ENCODE measurements at regions not wholly inside any gene's neighbourhood (a gene's known extent, or its start where the extent isn't known, plus 50 kb on each side); places are given as distances from the start of the nearest gene placed in this dataset.

DNA sequence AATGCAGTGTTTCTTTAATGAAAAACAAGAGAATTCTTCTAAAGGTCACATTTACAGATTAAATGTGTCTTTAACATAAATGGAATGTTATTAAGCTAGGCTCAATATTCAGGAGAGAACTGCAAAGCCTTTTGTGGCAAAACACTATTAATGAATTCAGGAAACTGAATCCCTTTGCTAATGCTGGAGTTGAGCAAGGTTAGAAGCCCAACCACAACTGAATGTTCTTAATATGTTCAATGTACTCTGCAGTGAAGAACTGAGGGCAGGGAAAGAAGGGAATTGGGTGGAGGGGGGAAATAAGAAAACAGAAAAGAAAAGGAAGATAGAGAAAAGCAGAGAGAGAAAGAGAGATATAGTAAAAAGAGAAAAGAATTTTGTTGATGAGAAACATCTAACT, 276.7 kb upstream of the TMEM161B start:
- Mint-ChIP-seq H3K9me3 (no peaks in the 10 kb centered on the region), H3K36me3 (ENCODE audit: low read depth) (no peaks in the 10 kb centered on the region), H3K27ac (no peak overlapping the region), H3K4me3 (no peak overlapping the region), H3K4me1 (no peaks in the 10 kb centered on the region), H3K27me3 (no peaks in the 10 kb centered on the region)
- no peak for DNase-seq
- intact Hi-C loops (cut with micrococcal nuclease), result no loop called here

DNA sequence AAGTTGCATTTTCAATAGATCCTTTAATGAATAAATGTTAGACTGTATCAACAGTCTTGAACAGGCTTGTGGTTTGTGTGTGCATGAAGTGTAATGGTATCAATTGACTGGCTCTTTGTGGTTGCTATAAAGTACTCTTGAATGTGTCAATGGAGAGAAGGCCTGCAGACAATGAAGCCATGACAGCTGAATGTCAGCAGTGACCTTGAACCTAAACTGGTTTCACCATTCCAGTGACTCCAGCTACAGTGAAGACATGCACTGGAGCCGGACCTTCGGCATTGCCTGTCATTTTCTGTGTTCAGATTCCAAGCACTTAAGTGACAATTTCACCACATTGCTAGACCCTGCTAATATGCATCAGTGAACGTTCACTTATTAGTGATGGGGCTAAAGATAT, 276.0 kb upstream of the TMEM161B start:
- H3K27ac Mint-ChIP-seq, result no peak overlapping the region
- no peaks in the 10 kb centered on the region for H3K9me3 Mint-ChIP-seq
- H3K27me3 Mint-ChIP-seq, result peaks cover 2% of the 10 kb centered on the region
- intact Hi-C loops (cut with micrococcal nuclease), result no loop called here
- no peak overlapping the region for H3K4me3 Mint-ChIP-seq
- no peaks in the 10 kb centered on the region for H3K4me1 Mint-ChIP-seq
- no peaks in the 10 kb centered on the region for H3K36me3 Mint-ChIP-seq (ENCODE audit: low read depth)
- no peak for DNase-seq

DNA sequence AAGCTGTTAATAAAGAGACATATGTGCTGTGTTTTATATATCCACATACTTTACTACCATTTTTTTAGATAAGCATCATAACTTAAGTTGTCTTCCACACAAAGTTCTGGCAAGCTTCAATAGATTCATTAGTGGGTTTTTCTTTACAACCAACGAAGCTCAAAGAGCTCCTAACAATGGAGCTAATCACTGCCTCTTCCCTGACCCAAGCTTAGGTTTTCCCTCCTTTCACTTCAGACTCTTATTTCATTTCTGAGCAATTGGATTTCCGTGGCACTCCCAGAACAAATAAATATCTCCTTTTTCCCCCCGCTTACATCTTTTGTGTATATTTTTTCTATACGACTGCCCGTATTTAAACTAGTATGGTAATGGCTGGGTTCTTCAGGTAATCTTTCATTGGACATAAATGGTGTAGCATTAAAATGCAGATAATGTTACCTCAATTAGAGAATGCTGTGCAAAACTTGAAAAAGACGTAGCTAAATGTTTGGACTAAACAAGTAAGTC, 275.5 kb upstream of the TMEM161B start:
- Mint-ChIP-seq H3K36me3 (ENCODE audit: low read depth) (no peaks in the 10 kb centered on the region), H3K27me3 (peaks cover 2% of the 10 kb centered on the region), H3K4me3 (no peak overlapping the region), H3K4me1 (no peaks in the 10 kb centered on the region), H3K27ac (no peak overlapping the region), H3K9me3 (no peaks in the 10 kb centered on the region)
- intact Hi-C loops (cut with micrococcal nuclease), result no loop called here
- no peak for DNase-seq

DNA sequence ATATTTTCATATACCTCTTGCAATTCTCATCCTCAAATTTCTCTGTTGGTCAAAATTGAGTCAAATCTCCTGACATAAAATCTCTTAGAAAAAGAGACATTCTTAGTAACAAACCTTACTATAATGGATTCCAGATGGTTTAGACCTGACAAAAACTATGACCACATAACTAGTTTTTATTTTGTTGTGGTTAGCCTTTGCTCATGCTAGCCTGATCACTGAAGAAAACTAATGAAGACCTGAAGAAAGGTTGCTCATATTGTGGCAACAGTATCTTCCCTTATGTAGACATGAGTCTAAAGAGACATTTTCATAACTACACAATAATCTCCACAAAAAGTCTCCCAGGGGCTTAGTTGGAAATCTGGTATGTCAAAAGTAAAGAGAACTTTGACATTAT, 274.1 kb upstream of the TMEM161B start:
- DNase-seq, result no peak
- Mint-ChIP-seq H3K9me3 (no peaks in the 10 kb centered on the region), H3K4me1 (no peaks in the 10 kb centered on the region), H3K27ac (no peak overlapping the region), H3K4me3 (no peak overlapping the region), H3K36me3 (ENCODE audit: low read depth) (no peaks in the 10 kb centered on the region), H3K27me3 (peaks cover 5% of the 10 kb centered on the region)
- intact Hi-C loops (cut with micrococcal nuclease), result no loop called here

DNA sequence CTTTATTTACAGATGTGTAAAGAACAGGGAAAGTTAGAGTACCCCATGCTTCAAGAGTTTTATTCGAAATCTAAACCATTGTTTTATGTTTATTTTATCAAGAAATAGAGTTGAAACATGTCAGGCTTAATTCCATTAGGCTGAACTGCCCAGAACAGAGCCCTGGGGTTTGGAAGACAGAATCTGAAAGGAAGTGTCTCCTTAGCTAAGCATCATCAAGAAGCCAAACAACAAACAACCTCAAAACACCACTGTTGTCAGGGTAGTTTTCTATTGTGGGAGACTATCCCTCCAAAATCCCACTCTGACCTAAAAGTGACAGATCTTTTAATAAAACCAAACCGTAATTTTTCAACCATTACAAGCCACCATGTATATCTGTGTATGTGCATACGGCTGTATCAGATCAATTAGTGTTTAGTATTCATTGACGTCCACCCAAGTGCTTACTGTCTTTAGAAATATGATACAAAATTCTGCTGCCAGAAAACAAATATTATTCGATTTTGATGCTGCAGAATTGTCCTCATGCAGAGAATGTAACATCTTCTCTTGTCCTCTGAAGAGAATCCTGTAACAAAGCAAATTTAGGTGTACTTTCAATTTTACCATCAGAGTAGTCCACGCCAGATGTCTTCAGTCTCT, 271.9 kb upstream of the TMEM161B start:
- no peak overlapping the region for H3K4me3 Mint-ChIP-seq
- no peaks in the 10 kb centered on the region for H3K4me1 Mint-ChIP-seq
- no peaks in the 10 kb centered on the region for H3K36me3 Mint-ChIP-seq (ENCODE audit: low read depth)
- H3K27me3 Mint-ChIP-seq, result peaks cover 5% of the 10 kb centered on the region
- no peak for DNase-seq
- intact Hi-C loops (cut with micrococcal nuclease), result no loop called here
- no peak overlapping the region for H3K27ac Mint-ChIP-seq
- H3K9me3 Mint-ChIP-seq, result no peaks in the 10 kb centered on the region

DNA sequence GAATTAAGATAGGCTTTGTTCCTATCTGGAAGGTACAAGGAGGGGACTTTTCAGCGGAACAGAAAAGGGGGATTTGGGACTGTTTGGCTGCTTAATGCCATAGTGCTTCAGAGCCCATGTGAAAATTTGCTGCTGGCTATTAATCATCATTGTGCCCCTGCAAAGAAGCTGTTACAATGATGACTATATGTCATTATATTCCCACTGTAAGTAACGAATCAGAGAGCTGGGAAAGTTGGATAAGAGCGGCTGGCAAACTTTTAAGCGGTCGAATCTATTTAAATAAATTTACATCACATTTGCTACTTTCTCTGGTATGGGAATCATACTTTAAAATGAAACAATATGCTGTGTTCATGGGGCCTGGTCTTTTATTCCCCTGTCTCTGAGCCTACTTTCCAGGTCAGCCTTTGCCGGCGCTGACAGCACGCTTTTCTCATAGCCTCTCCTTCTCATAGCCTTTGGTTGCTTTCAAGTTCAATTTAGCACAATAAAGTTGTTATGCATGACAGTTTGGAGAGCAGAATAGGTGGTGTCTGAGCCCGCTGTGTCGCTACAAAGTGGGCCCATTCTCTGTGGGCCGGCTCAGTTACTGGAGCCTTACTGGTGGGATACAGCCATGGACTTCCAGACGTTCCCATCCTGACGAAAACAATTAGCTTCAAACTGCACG, 271.2 kb upstream of the TMEM161B start:
- H3K4me3 Mint-ChIP-seq, result no peak overlapping the region
- no peaks in the 10 kb centered on the region for H3K36me3 Mint-ChIP-seq (ENCODE audit: low read depth)

DNA sequence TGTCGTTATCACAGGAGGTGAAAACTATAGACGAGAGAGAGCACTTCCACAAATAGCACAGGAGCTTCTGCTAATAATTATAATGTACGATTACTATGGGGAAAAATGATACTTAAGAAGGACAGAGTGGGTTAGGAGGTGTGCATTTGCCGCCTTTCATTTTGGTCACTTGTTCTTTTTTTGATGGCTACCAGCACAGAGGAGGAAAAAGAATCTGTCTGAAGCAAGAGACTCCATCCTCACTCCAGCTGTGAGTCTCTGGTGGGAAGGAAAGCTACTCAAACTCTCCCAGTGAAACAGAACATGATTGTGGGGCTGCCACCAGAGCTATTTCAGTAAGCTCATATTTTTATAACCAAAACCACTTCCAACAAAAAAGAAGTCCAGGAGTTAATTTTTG, 270.4 kb upstream of the TMEM161B start:
- no peak overlapping the region for H3K27ac Mint-ChIP-seq
- no peaks in the 10 kb centered on the region for H3K4me1 Mint-ChIP-seq
- H3K9me3 Mint-ChIP-seq, result peaks cover 1% of the 10 kb centered on the region
- H3K36me3 Mint-ChIP-seq (ENCODE audit: low read depth), result no peaks in the 10 kb centered on the region
- H3K4me3 Mint-ChIP-seq, result no peak overlapping the region
- intact Hi-C loops (cut with micrococcal nuclease), result no loop called here
- no peak for DNase-seq
- H3K27me3 Mint-ChIP-seq, result peaks cover 5% of the 10 kb centered on the region

More for the DNA sequence above, 271.2 kb upstream of the TMEM161B start:
- intact Hi-C loops (cut with micrococcal nuclease), result no loop called here
- Mint-ChIP-seq H3K27ac (no peak overlapping the region), H3K9me3 (no peaks in the 10 kb centered on the region), H3K27me3 (peaks cover 5% of the 10 kb centered on the region), H3K4me1 (no peaks in the 10 kb centered on the region)
- DNase-seq, result no peak

DNA sequence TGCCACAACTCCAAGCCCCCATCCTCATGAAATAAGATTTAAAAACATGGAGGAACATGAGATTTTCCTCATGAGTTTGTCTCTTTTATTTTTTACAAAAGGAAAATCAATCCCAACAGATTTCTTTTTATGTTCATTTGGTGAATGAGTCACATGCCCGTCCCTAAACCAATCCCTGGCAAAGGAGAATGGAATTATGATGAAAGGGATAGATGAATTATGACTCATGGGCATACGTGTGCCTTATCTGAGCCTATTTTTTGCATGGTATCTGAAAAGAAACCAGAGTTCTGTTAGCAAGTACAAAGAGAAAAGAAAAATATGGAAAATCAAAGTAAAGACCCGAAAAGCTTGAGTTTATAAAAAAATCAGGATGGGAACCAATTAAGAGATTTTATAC, 267.5 kb upstream of the TMEM161B start:
- peaks cover 3% of the 10 kb centered on the region for H3K9me3 Mint-ChIP-seq
- no peak overlapping the region for H3K4me3 Mint-ChIP-seq
- H3K4me1 Mint-ChIP-seq, result no peaks in the 10 kb centered on the region
- intact Hi-C loops (cut with micrococcal nuclease), result no loop called here
- no peak for DNase-seq
- peaks cover 5% of the 10 kb centered on the region for H3K27me3 Mint-ChIP-seq
- no peaks in the 10 kb centered on the region for H3K36me3 Mint-ChIP-seq (ENCODE audit: low read depth)
- H3K27ac Mint-ChIP-seq, result no peak overlapping the region

DNA sequence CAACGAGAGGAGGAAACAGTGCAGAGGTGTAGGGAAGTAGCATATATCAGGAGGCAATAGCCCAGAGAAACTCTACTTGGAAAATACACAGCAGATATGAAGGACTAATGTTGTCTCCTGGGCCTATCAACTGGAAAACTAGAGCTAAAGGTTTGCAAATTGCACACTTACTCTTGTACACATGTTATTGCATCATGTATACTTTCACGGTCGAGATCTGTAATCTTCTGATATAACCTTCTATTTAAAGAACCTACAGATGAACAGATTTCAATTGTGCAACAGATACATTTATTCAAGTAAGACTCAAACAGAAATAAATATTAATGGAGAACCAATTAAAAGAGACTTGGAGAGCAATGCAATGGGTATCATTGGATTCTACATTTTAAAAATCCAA, 256.3 kb upstream of the TMEM161B start:
- Mint-ChIP-seq H3K4me1 (no peaks in the 10 kb centered on the region), H3K36me3 (ENCODE audit: low read depth) (no peaks in the 10 kb centered on the region), H3K4me3 (no peak overlapping the region), H3K27ac (no peak overlapping the region), H3K27me3 (peaks cover 7% of the 10 kb centered on the region), H3K9me3 (no peaks in the 10 kb centered on the region)
- intact Hi-C loops (cut with micrococcal nuclease), result no loop called here
- DNase-seq, result no peak

DNA sequence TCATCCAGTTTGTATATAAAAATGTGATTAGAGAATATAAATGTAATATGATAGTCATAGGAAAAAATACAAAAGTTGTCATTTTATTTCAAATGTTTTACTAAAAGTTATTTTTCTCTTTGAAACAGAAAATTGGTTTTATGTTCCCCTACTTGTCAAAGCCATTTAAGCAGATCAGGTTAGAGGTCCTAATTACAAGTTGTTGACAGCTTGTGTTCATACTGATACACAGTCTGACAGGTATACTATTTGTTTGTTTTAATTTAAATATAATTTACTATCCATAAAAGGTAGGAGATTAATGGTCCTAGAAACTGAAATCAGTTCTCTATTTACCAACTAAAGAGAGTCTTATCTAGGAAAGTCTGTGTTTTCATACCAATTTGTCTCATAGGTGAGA, 250.4 kb upstream of the TMEM161B start:
- peaks cover 20% of the 10 kb centered on the region for H3K27me3 Mint-ChIP-seq
- H3K9me3 Mint-ChIP-seq, result no peaks in the 10 kb centered on the region
- H3K36me3 Mint-ChIP-seq (ENCODE audit: low read depth), result no peaks in the 10 kb centered on the region
- DNase-seq, result no peak
- no peak overlapping the region for H3K4me3 Mint-ChIP-seq
- no peak overlapping the region for H3K27ac Mint-ChIP-seq
- intact Hi-C loops (cut with micrococcal nuclease), result no loop called here
- H3K4me1 Mint-ChIP-seq, result no peaks in the 10 kb centered on the region

DNA sequence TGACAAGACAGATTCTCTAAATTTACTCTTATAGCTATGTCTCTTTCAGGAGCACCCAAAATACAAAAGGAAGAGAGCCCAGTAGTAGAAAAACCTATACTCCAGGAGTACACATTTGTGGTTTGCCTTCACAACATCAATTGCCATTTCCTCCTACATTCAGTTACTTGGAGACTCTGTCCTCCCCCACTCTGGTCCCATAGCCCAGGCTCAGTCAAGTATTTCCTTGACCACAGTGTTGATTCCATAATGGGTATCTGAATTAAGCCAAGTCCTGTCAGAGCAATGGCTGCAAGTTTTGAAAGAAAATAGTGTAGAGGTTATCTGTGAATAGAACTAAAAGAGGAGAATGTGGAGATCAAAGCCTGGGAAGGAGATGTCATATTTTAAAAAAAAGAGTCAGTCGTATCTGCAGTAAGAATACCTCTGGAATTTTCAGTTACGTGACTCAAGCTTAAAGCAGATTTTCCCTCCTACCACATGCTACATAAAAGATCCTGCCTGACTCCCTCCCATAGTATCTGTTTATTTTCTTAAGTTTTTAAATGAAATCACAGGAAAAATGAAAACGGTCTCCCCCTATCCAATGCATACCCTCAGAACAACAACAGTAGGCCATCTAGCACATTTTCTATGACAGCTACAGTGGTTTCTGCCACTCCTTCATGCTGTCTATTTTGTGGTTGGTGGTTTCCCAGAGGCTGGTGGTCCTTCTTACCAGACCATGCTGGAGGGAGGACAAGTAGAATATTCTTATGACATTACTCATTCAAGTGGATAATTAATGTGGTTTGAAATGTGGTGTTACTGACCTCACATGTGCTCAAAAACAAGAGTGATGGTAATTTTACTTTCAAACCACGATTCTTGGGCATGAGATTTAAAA, 249.7 kb upstream of the TMEM161B start:
- no peak overlapping the region for H3K27ac Mint-ChIP-seq
- intact Hi-C loops (cut with micrococcal nuclease), result no loop called here
- no peak overlapping the region for H3K4me3 Mint-ChIP-seq
- peaks cover 25% of the 10 kb centered on the region for H3K27me3 Mint-ChIP-seq
- no peak for DNase-seq
- no peaks in the 10 kb centered on the region for H3K4me1 Mint-ChIP-seq
- H3K36me3 Mint-ChIP-seq (ENCODE audit: low read depth), result no peaks in the 10 kb centered on the region
- no peaks in the 10 kb centered on the region for H3K9me3 Mint-ChIP-seq

DNA sequence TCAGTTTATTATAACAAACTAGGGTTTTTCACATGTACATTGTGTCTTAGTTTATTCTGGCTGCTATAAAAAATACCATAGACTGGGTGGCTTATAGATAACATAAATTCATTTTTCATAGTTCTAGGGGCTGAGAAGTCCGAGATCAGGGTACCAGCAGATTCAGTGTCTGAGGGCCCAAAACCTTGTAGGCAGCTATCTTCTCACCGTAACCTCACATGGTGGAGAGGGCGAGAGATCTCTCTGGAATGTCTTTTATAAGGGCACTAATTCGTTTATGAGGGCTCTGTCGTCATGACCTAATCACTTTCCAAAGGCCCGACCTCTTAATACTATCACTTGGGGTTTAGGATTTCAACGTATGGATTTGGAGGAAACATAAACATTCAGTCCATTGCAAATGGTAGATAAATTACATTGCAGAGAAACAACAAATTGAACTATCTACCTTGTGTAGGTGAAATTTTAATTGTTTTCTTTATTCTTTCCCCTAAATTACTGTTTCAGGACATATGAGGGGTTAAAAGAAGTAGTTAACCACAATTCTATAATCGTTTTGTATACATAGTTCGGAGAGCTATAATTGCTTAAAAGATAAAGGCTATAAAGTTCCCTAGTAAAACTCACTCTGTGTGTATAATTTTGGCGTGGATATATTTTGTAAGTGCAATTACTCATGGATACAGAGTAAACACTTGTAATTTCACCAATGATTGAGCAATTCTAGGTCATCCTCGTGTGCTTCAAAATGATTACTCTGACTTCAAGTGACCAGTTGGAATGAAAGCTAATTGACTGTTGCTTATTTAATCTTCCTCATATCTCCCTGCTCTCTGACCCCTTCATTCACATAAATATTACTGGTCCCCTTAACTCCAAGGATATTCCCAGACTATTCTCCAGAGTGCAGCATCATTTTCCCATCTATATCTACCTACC, 247.5 kb upstream of the TMEM161B start:
- H3K27ac Mint-ChIP-seq, result no peak overlapping the region
- intact Hi-C loops (cut with micrococcal nuclease), result no loop called here
- no peak overlapping the region for H3K4me3 Mint-ChIP-seq
- peaks cover 25% of the 10 kb centered on the region for H3K27me3 Mint-ChIP-seq
- no peaks in the 10 kb centered on the region for H3K9me3 Mint-ChIP-seq
- DNase-seq, result no peak
- H3K4me1 Mint-ChIP-seq, result no peaks in the 10 kb centered on the region
- H3K36me3 Mint-ChIP-seq (ENCODE audit: low read depth), result no peaks in the 10 kb centered on the region

DNA sequence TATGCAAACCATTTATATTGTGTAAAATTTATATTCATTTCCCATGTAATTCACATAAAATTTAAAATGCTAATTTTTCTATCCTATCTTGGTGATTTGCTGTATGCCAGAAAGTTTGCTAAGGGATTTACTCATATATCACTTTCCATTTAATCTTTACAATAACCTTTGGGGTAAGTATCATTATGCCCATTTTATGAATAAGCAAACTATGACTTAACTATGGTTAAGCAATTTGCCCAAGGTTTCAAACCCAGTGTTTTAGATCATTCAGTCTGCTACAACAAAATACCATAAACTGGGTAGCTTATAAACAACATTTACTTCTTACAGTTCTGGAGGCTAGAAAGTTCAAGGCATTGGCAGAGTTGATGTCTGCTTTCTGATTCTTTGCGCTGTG, 246.4 kb upstream of the TMEM161B start:
- Mint-ChIP-seq H3K9me3 (no peaks in the 10 kb centered on the region), H3K27me3 (peaks cover 28% of the 10 kb centered on the region), H3K4me3 (no peak overlapping the region), H3K27ac (no peak overlapping the region), H3K36me3 (ENCODE audit: low read depth) (no peaks in the 10 kb centered on the region), H3K4me1 (no peaks in the 10 kb centered on the region)
- no peak for DNase-seq
- intact Hi-C loops (cut with micrococcal nuclease), result no loop called here
